Tibial artery (tissue), 4 donors: ENCODE measurements at regions not wholly inside any gene's neighbourhood (a gene's known extent, or its start where the extent isn't known, plus 50 kb on each side); places are given as distances from the start of the nearest gene placed in this dataset.

Experiments used
- DNase-seq, 2 donors: peaks; one replicate each; pipeline ENCODE4 v3.0.0-alpha.2; 2019
- H3K27ac ChIP-seq, 2 donors: fragments of 200-600 bp; sonication (generic) in 1 of 2; 1 replicate in 1 of 2; 2 replicates in 1 of 2; pipeline ENCODE4 v1.5.1; 2018 to 2019; ENCODE audit warnings: mild to moderate bottlenecking in 1 of 2
- H3K27me3 ChIP-seq, 2 donors: fragments of 200-600 bp; sonication (generic) in 1 of 2; one replicate each; pipeline versions ENCODE4 v1.5.1 to v1.6.0; 2016 to 2019
- H3K36me3 ChIP-seq, 3 donors: fragments of 200-600 bp; sonication (generic) in 2 of 3; one replicate each; pipeline ENCODE4 v1.5.1; 2016 to 2019; ENCODE audit warnings: mild to moderate bottlenecking in 2 of 3
- H3K4me1 ChIP-seq, 4 donors: fragments of 200-600 bp; sonication (generic) in 2 of 4; 1 replicate in 3 of 4; 2 replicates in 1 of 4; pipeline ENCODE4 v1.5.1; 2016 to 2019
- H3K4me3 ChIP-seq, 2 donors: fragments of 200-600 bp; sonication (generic) in 1 of 2; 1 replicate in 1 of 2; 2 replicates in 1 of 2; pipeline ENCODE4 v1.5.1; 2018 to 2019; ENCODE audit warnings: mild to moderate bottlenecking in 2 of 2
- H3K9me3 ChIP-seq, 3 donors: fragments of 200-600 bp; sonication (generic) in 1 of 3; one replicate each; pipeline ENCODE4 v1.5.1; 2016 to 2019
- intact Hi-C: fragments of 100-400 bp; cut with DNase I; formaldehyde crosslinking; loops from one replicate; pipeline ENCODE4 v1.15.0; 2023; ENCODE audit warnings: low total_unique reads
- TF ChIP-seq, protein P1 (sequence below), 2 experiments: fragments of 200-600 bp in 1 of 2; fragments of 450-650 bp in 1 of 2; IDR thresholded peaks; one replicate each; pipeline ENCODE4 v1.5.1; 2017 to 2019; ENCODE audit warnings: antibody characterized with exemption in 2 of 2, mild to moderate bottlenecking in 1 of 2, moderate library complexity in 1 of 2

DNA sequence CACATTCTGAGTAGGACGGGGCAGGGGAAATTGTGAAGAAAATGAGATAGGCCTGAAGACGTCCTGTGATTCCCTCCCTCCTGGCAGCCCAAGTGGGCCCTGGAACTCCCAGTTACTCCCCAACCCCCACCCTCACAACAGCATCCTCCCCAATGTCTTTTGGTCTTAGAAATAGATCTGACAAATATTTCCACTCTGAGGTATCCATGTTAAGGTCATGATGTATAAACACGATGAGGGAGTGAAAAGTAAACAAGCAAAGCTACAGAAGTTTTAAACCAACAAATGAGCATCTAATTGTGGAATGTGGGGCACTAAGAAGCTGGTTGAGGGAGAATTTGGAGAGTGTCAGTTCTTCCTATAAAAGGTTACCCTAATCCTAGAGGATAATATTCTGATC is 103.7 kb upstream of the AADACL2 start:
- no peak for DNase-seq
- TF ChIP-seq, protein P1, sequence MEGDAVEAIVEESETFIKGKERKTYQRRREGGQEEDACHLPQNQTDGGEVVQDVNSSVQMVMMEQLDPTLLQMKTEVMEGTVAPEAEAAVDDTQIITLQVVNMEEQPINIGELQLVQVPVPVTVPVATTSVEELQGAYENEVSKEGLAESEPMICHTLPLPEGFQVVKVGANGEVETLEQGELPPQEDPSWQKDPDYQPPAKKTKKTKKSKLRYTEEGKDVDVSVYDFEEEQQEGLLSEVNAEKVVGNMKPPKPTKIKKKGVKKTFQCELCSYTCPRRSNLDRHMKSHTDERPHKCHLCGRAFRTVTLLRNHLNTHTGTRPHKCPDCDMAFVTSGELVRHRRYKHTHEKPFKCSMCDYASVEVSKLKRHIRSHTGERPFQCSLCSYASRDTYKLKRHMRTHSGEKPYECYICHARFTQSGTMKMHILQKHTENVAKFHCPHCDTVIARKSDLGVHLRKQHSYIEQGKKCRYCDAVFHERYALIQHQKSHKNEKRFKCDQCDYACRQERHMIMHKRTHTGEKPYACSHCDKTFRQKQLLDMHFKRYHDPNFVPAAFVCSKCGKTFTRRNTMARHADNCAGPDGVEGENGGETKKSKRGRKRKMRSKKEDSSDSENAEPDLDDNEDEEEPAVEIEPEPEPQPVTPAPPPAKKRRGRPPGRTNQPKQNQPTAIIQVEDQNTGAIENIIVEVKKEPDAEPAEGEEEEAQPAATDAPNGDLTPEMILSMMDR (IDR thresholded peaks at IDR 0.05): no peak

DNA sequence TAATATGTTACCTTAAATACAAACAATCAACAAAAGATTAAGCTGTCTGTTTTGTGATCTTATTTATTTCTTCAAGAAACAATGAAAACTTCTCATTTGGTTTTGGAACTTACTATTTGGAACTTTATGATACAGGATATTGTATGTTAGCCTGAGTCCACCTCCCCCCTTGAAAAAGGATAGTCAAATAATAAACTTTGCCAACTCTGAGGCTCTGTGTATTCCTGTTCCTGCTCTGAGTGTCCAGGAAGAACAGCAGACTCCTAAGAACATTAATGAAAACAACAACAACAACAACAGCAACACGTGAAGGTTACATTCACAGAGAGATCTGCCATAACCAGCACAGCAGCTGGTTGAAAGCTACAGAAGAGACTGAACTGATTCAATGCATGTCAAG is 108.1 kb upstream of the AADACL2 start:
- TF ChIP-seq, protein P1 (IDR thresholded peaks at IDR 0.05): no peak
- no peak overlapping the region for H3K27ac ChIP-seq
- no peaks in the 10 kb centered on the region for H3K27me3 ChIP-seq
- H3K36me3 ChIP-seq: no peaks in the 10 kb centered on the region
- H3K9me3 ChIP-seq: no peaks in the 10 kb centered on the region
- H3K4me3 ChIP-seq: no peak overlapping the region
- intact Hi-C loops: no loop called here
- no peak for DNase-seq
- peaks cover 0 to 10% (median 0%) of the 10 kb centered on the region in 4 donors for H3K4me1 ChIP-seq

More for the DNA sequence above, 103.7 kb upstream of the AADACL2 start:
- Histone ChIP-seq H3K27me3 (no peaks in the 10 kb centered on the region), H3K36me3 (no peaks in the 10 kb centered on the region), H3K27ac (peak overlapping the region in 1 of 2 donors; percentile 53), H3K4me3 (no peak overlapping the region), H3K4me1 (peaks cover 0 to 34% (median 17%) of the 10 kb centered on the region in 4 donors), H3K9me3 (no peaks in the 10 kb centered on the region)
- intact Hi-C loops: no loop called here

DNA sequence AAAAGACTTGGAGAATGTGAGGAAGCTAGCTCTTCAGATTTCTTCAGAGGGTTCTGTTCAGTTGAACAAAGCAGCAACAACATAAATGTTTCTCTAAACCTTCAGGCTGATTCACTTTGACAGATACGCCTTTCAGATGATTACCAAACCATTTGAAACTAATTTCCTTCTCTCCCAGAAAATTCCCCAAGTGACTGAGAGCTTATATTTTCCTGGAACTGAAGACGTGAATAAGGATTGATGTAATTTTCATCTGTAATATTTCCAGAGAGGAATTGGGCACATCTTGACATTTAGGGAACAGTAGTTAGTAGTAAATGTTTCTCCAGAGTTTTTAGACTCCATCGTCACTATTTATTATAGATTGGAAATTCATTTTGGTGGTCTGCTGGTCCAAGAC is 108.6 kb upstream of the AADACL2 start:
- peaks cover 0 to 5% (median 0%) of the 10 kb centered on the region in 4 donors for H3K4me1 ChIP-seq
- DNase-seq: no peak
- H3K36me3 ChIP-seq: no peaks in the 10 kb centered on the region
- no peak overlapping the region for H3K4me3 ChIP-seq
- TF ChIP-seq, protein P1 (IDR thresholded peaks at IDR 0.05): no peak
- no peak overlapping the region for H3K27ac ChIP-seq
- no peaks in the 10 kb centered on the region for H3K9me3 ChIP-seq
- intact Hi-C loops: no loop called here
- H3K27me3 ChIP-seq: no peaks in the 10 kb centered on the region

DNA sequence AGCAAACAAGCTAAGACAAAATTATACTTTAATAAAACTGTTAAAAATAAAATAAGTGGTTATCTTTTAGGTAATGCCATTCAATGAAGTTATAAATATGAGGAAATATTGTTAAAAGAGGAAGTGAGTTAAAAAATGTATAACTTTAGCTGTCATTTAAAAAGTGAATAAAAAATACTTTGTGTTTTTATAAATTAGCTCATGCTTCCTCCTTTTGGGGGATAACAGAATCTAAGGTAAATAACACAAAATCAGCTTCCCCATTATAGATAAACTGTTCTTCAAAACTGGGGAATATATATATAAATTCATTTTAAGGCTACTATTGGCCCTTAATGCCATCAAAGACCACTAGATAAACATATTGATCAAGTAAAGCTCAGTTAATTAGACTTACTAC is 113.7 kb upstream of the AADACL2 start:
- Histone ChIP-seq H3K27me3 (no peaks in the 10 kb centered on the region), H3K36me3 (no peaks in the 10 kb centered on the region), H3K4me3 (no peak overlapping the region), H3K9me3 (no peaks in the 10 kb centered on the region), H3K27ac (no peak overlapping the region), H3K4me1 (no peaks in the 10 kb centered on the region)
- intact Hi-C loops: no loop called here
- DNase-seq: no peak
- TF ChIP-seq, protein P1 (IDR thresholded peaks at IDR 0.05): no peak

DNA sequence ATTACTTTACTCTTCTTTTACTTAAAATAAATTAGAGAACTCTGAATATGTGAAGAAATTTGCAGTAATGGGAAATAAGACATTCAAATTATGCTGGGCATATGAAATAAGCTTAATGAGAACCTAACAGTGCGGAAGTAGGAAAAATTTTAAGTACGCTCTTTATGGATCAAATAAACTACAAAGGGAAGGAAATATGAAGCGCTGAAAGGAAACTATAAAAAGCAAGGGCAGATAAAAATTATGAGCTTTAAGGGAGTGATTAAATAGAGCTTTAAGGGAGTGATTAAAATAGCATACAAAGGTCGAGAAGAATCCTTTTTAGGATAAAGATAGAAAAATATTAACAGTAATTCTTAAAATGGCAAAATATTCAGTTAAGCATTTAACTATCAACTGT is 118.3 kb upstream of the AADACL2 start:
- intact Hi-C loops: no loop called here
- H3K36me3 ChIP-seq: no peaks in the 10 kb centered on the region
- TF ChIP-seq, protein P1 (IDR thresholded peaks at IDR 0.05): no peak
- no peak for DNase-seq
- H3K27me3 ChIP-seq: no peaks in the 10 kb centered on the region
- no peak overlapping the region for H3K27ac ChIP-seq
- H3K4me3 ChIP-seq: no peak overlapping the region
- H3K4me1 ChIP-seq: peaks cover 0 to 18% (median 0%) of the 10 kb centered on the region in 4 donors
- H3K9me3 ChIP-seq: no peaks in the 10 kb centered on the region

DNA sequence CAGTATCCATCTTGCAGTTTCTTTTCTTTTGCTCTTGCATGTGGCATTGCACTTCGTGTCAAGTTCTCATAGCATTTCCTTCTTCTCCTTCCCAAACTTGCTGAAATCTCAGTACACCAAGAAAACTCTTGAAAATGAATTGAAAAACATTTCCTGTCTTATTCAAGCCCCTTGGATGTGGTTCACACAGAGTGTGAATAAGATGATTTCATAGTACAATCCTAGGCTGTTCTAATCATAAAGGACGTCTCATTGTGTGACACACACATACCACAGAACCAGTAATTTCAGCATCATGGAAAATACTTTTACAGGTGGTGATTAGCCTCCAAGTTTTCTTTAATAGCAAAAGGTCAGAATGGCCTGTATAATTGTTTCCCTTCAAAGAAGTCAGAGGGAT is 121.6 kb upstream of the AADACL2 start:
- H3K27ac ChIP-seq: peak overlapping the region; percentile 24 to 41
- no peak for DNase-seq
- no peaks in the 10 kb centered on the region for H3K27me3 ChIP-seq
- H3K4me3 ChIP-seq: no peak overlapping the region
- TF ChIP-seq, protein P1 (IDR thresholded peaks at IDR 0.05): no peak
- no peaks in the 10 kb centered on the region for H3K9me3 ChIP-seq
- H3K36me3 ChIP-seq: no peaks in the 10 kb centered on the region
- H3K4me1 ChIP-seq: peaks cover 0 to 18% (median 0%) of the 10 kb centered on the region in 4 donors
- intact Hi-C loops: no loop called here
